NT2/D1 (cell line): ENCODE measurements at regions not wholly inside any gene's neighbourhood (a gene's known extent, or its start where the extent isn't known, plus 50 kb on each side); places are given as distances from the start of the nearest gene placed in this dataset.

ENCODE experiments used
- SUZ12 ChIP-seq: IDR thresholded peaks from 2 replicates; pipeline ENCODE4 v1.6.1; 2011; ENCODE audit not compliant: insufficient read length, insufficient read depth; ENCODE audit errors: extremely low read depth
- YY1 ChIP-seq: IDR thresholded peaks from 2 replicates; pipeline ENCODE4 v1.6.1; 2011; ENCODE audit not compliant: insufficient read length, insufficient read depth
- ZNF274 ChIP-seq: IDR thresholded peaks from 2 replicates; pipeline ENCODE4 v1.6.1; 2011; ENCODE audit warnings: mild to moderate bottlenecking, low read depth, low read length

GRCh38 chr5:88515881-88516819 lies 247.5 kb upstream of the TMEM161B start:
- TF ChIP-seq ZNF274 (no peak), YY1 (no peak), SUZ12 (no peak)
